HEK293 (cell line): ENCODE measurements at regions not wholly inside any gene's neighbourhood (a gene's known extent, or its start where the extent isn't known, plus 50 kb on each side); places are given as distances from the start of the nearest gene placed in this dataset.

Experiments
- IKZF3 ChIP-seq: fragments of 450-650 bp; IDR thresholded peaks from 2 replicates; pipeline ENCODE4 v1.5.0; 2018; ENCODE audit warnings: missing biosample characterization, mild to moderate bottlenecking, missing genetic modification characterization, moderate library complexity
- KLF10 ChIP-seq: fragments of 450-650 bp; IDR thresholded peaks from 2 replicates; pipeline ENCODE4 v1.5.1; 2018; ENCODE audit warnings: missing biosample characterization, mild to moderate bottlenecking, missing genetic modification characterization
- PRDM2 ChIP-seq: fragments of 450-650 bp; formaldehyde crosslinking; IDR thresholded peaks from 2 replicates; pipeline ENCODE4 v1.5.1; 2016; ENCODE audit warnings: missing biosample characterization, missing genetic modification characterization, borderline replicate concordance
- REST ChIP-seq: fragments of 450-650 bp; formaldehyde crosslinking; IDR thresholded peaks from 2 replicates; pipeline ENCODE4 v1.5.1; 2016; ENCODE audit warnings: missing biosample characterization, missing genetic modification characterization
- ZBTB10 ChIP-seq: fragments of 450-650 bp; formaldehyde crosslinking; IDR thresholded peaks from 2 replicates; pipeline ENCODE4 v1.5.1; 2016; ENCODE audit warnings: missing biosample characterization, missing genetic modification characterization
- ZBTB8A ChIP-seq: fragments of 450-650 bp; formaldehyde crosslinking; IDR thresholded peaks from 2 replicates; pipeline ENCODE4 v1.5.1; 2016; ENCODE audit warnings: missing biosample characterization, missing genetic modification characterization
- ZIC2 ChIP-seq: fragments of 450-650 bp; formaldehyde crosslinking; IDR thresholded peaks from 2 replicates; pipeline ENCODE4 v1.5.1; 2016; ENCODE audit warnings: missing biosample characterization, missing genetic modification characterization
- ZNF10 ChIP-seq: fragments of 450-650 bp; formaldehyde crosslinking; IDR thresholded peaks from 2 replicates; pipeline ENCODE4 v1.5.1; 2017; ENCODE audit warnings: missing biosample characterization, missing genetic modification characterization
- ZNF138 ChIP-seq: fragments of 450-650 bp; formaldehyde crosslinking; IDR thresholded peaks from 2 replicates; pipeline ENCODE4 v1.5.1; 2016; ENCODE audit warnings: missing biosample characterization, missing genetic modification characterization, borderline replicate concordance
- ZNF211 ChIP-seq: fragments of 450-650 bp; formaldehyde crosslinking; IDR thresholded peaks from 2 replicates; pipeline ENCODE4 v1.5.1; 2016; ENCODE audit warnings: low read depth, missing biosample characterization, missing genetic modification characterization
- ZNF280C ChIP-seq: fragments of 450-650 bp; formaldehyde crosslinking; IDR thresholded peaks from 2 replicates; pipeline ENCODE4 v1.5.1; 2016; ENCODE audit warnings: missing biosample characterization, missing genetic modification characterization
- ZNF280D ChIP-seq: fragments of 450-650 bp; formaldehyde crosslinking; IDR thresholded peaks from 2 replicates; pipeline ENCODE4 v1.5.1; 2016; ENCODE audit warnings: missing biosample characterization, missing genetic modification characterization
- ZNF311 ChIP-seq: fragments of 450-650 bp; formaldehyde crosslinking; IDR thresholded peaks from 2 replicates; pipeline ENCODE4 v1.5.1; 2017; ENCODE audit warnings: missing biosample characterization, missing genetic modification characterization, borderline replicate concordance
- ZNF623 ChIP-seq: fragments of 450-650 bp; formaldehyde crosslinking; IDR thresholded peaks from 2 replicates; pipeline ENCODE4 v1.5.1; 2016; ENCODE audit warnings: missing biosample characterization, missing genetic modification characterization
- ZNF645 ChIP-seq: fragments of 450-650 bp; formaldehyde crosslinking; IDR thresholded peaks from 2 replicates; pipeline ENCODE4; 2016; ENCODE audit warnings: missing biosample characterization, missing genetic modification characterization
- ZNF658 ChIP-seq: fragments of 450-650 bp; formaldehyde crosslinking; IDR thresholded peaks from 2 replicates; pipeline ENCODE4; 2016; ENCODE audit warnings: missing biosample characterization, missing genetic modification characterization
- ZNF670 ChIP-seq: fragments of 450-650 bp; formaldehyde crosslinking; IDR thresholded peaks from 2 replicates; pipeline ENCODE4 v1.5.1; 2016; ENCODE audit warnings: missing biosample characterization, missing genetic modification characterization, low read depth
- ZNF747 ChIP-seq: fragments of 450-650 bp; formaldehyde crosslinking; IDR thresholded peaks from 2 replicates; pipeline ENCODE4 v1.5.1; 2016; ENCODE audit warnings: missing biosample characterization, missing genetic modification characterization
- ZNF791 ChIP-seq: fragments of 450-650 bp; formaldehyde crosslinking; IDR thresholded peaks from 2 replicates; pipeline ENCODE4 v1.5.1; 2016; ENCODE audit warnings: missing biosample characterization, missing genetic modification characterization
- ZSCAN30 ChIP-seq: fragments of 450-650 bp; IDR thresholded peaks from 2 replicates; pipeline ENCODE4 v1.5.1; 2018; ENCODE audit warnings: missing biosample characterization, mild to moderate bottlenecking, missing genetic modification characterization, moderate library complexity

- no peak for TF ChIP-seq REST (tag by site-specific recombination)
- TF ChIP-seq ZSCAN30, result no peak; the same call in 1 of the 2 replicates
- no peak for TF ChIP-seq PRDM2 (tag by site-specific recombination)
- TF ChIP-seq ZBTB8A, result peak; percentile 41
- TF ChIP-seq ZBTB10, result no peak
- no peak for TF ChIP-seq ZNF280D (tag by site-specific recombination)
- TF ChIP-seq ZNF623, result no peak
- TF ChIP-seq ZNF138 (tag by site-specific recombination), result no peak
- TF ChIP-seq ZNF211 (tag by site-specific recombination), result no peak
- TF ChIP-seq ZIC2 (tag by site-specific recombination), result peak; percentile 41; the same call in 1 of the 2 replicates
- no peak for TF ChIP-seq ZNF658
- no peak for TF ChIP-seq ZNF791 (tag by site-specific recombination)
- no peak for TF ChIP-seq ZNF280C (tag by site-specific recombination)
- no peak for TF ChIP-seq ZNF645 (tag by site-specific recombination)
- no peak for TF ChIP-seq ZNF747 (tag by site-specific recombination)
- TF ChIP-seq ZNF311 (tag by site-specific recombination), result no peak
- TF ChIP-seq KLF10 (tag by site-specific recombination), result peak; percentile 72; the same call in 1 of the 2 replicates
- peak; percentile 51; the same call in 1 of the 2 replicates for TF ChIP-seq IKZF3
- TF ChIP-seq ZNF670 (tag by site-specific recombination), result no peak
- TF ChIP-seq ZNF10 (tag by site-specific recombination), result no peak
Measured at GRCh38 chr15:72968531-72968922, 83.7 kb upstream of the NEO1 start (continued).
